PFSK-1 (cell line): ENCODE measurements at regions not wholly inside any gene's neighbourhood (a gene's known extent, or its start where the extent isn't known, plus 50 kb on each side); places are given as distances from the start of the nearest gene placed in this dataset.

Source experiments
- FOXP2 ChIP-seq: optimal IDR thresholded peaks from 2 replicates; pipeline ENCODE3; 2011; ENCODE audit warnings: borderline replicate concordance, control low read depth, inconsistent platforms; ENCODE audit not compliant: insufficient read depth; ENCODE audit errors: extremely low read length, extremely low read depth
- POLR2AphosphoS5 ChIP-seq: IDR thresholded peaks from 2 replicates; pipeline ENCODE4 v1.6.1; 2012; ENCODE audit warnings: low read depth, mild to moderate bottlenecking, control low read depth, low read length, moderate library complexity
- SIN3A ChIP-seq: IDR thresholded peaks from 2 replicates; pipeline ENCODE4 v1.6.1; 2012; ENCODE audit warnings: mild to moderate bottlenecking, low read length, moderate library complexity, borderline replicate concordance; ENCODE audit not compliant: insufficient read depth
- TAF1 ChIP-seq: IDR thresholded peaks from 2 replicates; pipeline ENCODE4 v1.6.1; 2012; ENCODE audit warnings: low read length, control low read depth, borderline replicate concordance; ENCODE audit not compliant: insufficient read depth
- TF ChIP-seq, protein P1 (sequence below), 2 experiments: IDR thresholded peaks; 2 replicates each; pipeline versions ENCODE4 v1.6.1 to v1.8.0; 2011 to 2012; ENCODE audit warnings: low read depth in 2 of 2, low read length in 2 of 2, control low read depth in 1 of 2, inconsistent platforms in 1 of 2, mild to moderate bottlenecking in 1 of 2, moderate library complexity in 1 of 2; ENCODE audit not compliant: insufficient read depth in 1 of 2

DNA sequence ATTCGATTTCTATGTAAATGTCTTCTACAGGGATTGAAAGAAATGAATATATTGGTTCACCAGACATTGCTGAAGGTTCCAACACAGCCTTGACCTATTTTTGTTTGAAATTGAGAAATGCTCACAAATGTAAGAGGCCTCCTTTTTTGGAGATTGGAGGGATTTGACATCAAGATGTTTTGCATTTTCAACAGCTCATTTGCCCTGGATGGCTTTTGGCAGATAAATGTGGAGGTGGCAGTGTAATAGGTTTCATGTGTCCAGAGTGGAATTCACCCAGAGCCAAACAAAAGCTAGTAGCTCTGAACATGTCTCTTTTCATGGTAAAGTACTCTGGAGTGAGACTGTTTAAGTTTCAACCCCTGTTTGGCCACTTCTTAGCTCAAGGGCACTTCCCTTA, 77.3 kb downstream of the PALM2AKAP2 start:
- TF ChIP-seq, protein P1, sequence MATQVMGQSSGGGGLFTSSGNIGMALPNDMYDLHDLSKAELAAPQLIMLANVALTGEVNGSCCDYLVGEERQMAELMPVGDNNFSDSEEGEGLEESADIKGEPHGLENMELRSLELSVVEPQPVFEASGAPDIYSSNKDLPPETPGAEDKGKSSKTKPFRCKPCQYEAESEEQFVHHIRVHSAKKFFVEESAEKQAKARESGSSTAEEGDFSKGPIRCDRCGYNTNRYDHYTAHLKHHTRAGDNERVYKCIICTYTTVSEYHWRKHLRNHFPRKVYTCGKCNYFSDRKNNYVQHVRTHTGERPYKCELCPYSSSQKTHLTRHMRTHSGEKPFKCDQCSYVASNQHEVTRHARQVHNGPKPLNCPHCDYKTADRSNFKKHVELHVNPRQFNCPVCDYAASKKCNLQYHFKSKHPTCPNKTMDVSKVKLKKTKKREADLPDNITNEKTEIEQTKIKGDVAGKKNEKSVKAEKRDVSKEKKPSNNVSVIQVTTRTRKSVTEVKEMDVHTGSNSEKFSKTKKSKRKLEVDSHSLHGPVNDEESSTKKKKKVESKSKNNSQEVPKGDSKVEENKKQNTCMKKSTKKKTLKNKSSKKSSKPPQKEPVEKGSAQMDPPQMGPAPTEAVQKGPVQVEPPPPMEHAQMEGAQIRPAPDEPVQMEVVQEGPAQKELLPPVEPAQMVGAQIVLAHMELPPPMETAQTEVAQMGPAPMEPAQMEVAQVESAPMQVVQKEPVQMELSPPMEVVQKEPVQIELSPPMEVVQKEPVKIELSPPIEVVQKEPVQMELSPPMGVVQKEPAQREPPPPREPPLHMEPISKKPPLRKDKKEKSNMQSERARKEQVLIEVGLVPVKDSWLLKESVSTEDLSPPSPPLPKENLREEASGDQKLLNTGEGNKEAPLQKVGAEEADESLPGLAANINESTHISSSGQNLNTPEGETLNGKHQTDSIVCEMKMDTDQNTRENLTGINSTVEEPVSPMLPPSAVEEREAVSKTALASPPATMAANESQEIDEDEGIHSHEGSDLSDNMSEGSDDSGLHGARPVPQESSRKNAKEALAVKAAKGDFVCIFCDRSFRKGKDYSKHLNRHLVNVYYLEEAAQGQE (IDR thresholded peaks at IDR 0.05; ENCODE audit: insufficient read depth in 1 of 2, low read depth in 2 of 2, low read length in 2 of 2) = no peak
- TF ChIP-seq POLR2AphosphoS5 = no peak
- no peak for TF ChIP-seq TAF1
- TF ChIP-seq SIN3A = no peak
- TF ChIP-seq FOXP2 = no peak

DNA sequence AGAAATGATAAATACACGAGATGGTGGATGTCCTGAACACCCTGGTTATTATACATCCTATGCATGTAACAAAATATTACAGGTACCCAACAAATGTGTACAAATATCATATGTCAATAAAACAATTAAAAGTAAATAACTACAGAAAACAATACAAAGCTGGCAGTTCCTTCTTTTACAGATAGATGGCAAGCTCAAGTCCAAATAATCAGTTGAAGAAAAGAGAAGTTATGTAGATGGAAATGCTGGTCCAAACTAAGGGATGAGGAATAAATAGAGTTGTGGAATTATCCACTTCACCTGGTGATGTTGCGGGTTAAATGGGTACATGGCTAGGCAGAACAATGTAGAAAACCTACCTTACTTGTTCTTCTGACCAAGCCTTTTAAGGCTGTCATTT, 79.4 kb downstream of the PALM2AKAP2 start:
- TF ChIP-seq POLR2AphosphoS5 (no peak), FOXP2 (no peak), SIN3A (no peak), TAF1 (no peak)
- TF ChIP-seq, protein P1 (IDR thresholded peaks at IDR 0.05; ENCODE audit: insufficient read depth in 1 of 2, low read depth in 2 of 2, low read length in 2 of 2) = no peak

DNA sequence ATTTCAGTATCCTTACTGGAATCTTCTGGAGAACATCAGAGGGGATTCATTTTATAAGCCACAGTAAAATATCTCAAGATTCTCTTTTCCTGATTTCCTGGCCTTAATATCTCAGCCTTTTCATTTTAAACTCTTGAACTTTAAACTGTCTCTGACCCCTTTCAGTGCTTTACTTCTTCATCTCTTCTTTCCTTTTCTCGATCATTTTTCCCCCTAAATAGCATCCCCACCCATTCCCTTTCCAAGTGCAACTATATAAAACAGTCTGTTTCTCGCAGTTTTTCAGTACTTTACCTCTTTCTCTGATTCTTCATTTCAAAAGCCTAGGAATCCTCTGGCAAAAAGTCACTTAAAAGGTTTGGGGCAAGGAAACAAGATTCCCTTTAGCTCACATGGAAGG, 80.5 kb downstream of the PALM2AKAP2 start:
- TF ChIP-seq FOXP2 (no peak), POLR2AphosphoS5 (no peak), SIN3A (no peak), TAF1 (no peak)
- TF ChIP-seq, protein P1 (IDR thresholded peaks at IDR 0.05; ENCODE audit: insufficient read depth in 1 of 2, low read depth in 2 of 2, low read length in 2 of 2) = no peak

DNA sequence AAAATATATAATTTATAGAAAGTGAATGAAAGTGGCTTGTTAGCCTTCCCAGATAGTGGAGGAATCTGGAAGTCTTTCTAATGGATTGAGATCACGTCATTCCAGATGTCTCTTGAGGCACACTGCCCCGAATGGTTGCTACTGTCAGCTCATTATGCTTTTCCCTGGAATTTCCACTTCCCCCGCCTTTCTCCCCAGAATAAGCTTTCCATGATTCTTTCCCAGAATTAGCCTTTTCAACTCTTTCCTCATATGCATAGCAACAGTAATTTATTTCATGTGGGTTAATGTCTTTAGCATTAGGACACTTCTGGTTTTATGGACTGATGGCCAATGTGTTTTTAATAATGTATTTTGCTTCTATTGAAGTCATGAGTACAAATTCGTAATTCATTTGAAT, 81.5 kb downstream of the PALM2AKAP2 start:
- TF ChIP-seq FOXP2 (no peak), TAF1 (no peak), POLR2AphosphoS5 (no peak), SIN3A (no peak)
- TF ChIP-seq, protein P1 (IDR thresholded peaks at IDR 0.05; ENCODE audit: insufficient read depth in 1 of 2, low read depth in 2 of 2, low read length in 2 of 2) = no peak

DNA sequence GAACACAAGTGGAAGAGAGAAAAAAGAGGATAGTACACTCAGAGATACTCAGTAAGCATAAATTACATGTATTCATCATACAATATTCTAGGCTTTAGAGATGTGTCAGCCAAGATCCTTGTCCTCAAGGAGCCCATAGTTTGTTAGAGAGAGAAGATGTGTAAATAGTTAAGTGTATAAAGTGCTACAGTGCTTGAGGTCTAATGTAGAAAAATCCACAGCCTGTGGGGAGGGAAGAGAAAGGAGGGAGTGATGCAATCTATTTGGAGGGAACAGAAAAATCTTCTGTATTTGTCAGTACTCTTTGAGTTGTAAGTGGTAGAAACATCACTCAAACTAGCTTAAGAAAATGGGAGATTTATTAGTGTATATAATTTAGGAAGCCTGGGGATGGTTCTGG, 81.9 kb downstream of the PALM2AKAP2 start:
- TF ChIP-seq SIN3A (no peak), TAF1 (no peak), POLR2AphosphoS5 (no peak), FOXP2 (no peak)
- TF ChIP-seq, protein P1 (IDR thresholded peaks at IDR 0.05; ENCODE audit: insufficient read depth in 1 of 2, low read depth in 2 of 2, low read length in 2 of 2) = no peak
